ENCODE measurements at regions not wholly inside any gene's neighbourhood (a gene's known extent, or its start where the extent isn't known, plus 50 kb on each side); places are given as distances from the start of the nearest gene placed in this dataset.

GRCh38 chr18:5639131-5639530, 95.3 kb upstream of the EPB41L3 start:
- TF ChIP-seq POLR2AphosphoS5 (IDR thresholded peaks at IDR 0.05): no peak
- no peak for TF ChIP-seq POLR2A (IDR thresholded peaks at IDR 0.05; ENCODE audit: low read depth)

Measured in esophagus muscularis mucosa (tissue), 2 donors.